GM12892 (cell line): ENCODE measurements at regions not wholly inside any gene's neighbourhood (a gene's known extent, or its start where the extent isn't known, plus 50 kb on each side); places are given as distances from the start of the nearest gene placed in this dataset.

Experiments
- DNase-seq: peaks from one replicate; pipeline ENCODE4 v3.0.0; 2011; ENCODE audit not compliant: insufficient read length
- FAIRE-seq: peaks from 2 replicates; lab custom pipeline; 2011; peaks lifted over from hg19 to GRCh38; lab: Jason Lieb, UNC
- POLR2A ChIP-seq: IDR thresholded peaks from 2 replicates; pipeline ENCODE4 v1.6.1; 2011; ENCODE audit warnings: low read depth, low read length, control low read depth
- POLR2AphosphoS5 ChIP-seq: IDR thresholded peaks from 2 replicates; pipeline ENCODE4 v1.6.1; 2011; ENCODE audit warnings: low read depth, low read length, control low read depth
- TAF1 ChIP-seq: IDR thresholded peaks from 2 replicates; pipeline ENCODE4 v1.6.1; 2011; ENCODE audit warnings: low read depth, mild to moderate bottlenecking, control low read depth, low read length, borderline replicate concordance

DNA sequence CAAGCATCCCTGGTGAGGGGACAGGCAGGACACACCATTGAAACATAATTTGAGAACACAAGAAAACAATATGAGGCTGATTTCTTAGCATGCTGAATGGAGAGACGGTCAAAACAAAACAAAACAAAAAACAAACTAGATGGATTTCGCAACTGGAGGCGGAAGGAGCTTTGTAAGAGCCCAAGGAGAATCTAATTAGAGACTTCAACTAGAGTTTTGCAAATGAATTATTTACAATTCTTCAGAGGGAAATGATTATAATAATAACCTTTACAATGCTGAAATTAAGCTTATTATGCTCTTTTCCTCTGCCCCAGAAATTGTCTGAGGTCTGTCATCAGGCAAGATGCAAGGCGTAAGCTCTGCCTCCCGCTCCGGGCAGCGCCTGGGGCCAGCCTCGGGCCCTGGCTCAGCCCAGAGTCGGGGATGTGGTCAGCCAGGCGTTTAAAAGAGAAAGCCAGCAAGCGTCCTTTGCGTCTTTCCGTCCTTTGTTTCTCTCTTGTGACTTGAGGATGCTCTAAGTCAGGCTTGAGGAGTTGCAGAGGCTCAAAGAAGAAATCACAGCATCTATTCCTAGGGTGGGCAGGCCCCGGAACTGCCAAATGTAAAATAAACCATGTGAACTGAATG lies 139.6 kb downstream of the TWIST2 start:
- no peak for DNase-seq
- no peak for FAIRE-seq
- TF ChIP-seq POLR2AphosphoS5 (no peak), POLR2A (no peak), TAF1 (no peak)

DNA sequence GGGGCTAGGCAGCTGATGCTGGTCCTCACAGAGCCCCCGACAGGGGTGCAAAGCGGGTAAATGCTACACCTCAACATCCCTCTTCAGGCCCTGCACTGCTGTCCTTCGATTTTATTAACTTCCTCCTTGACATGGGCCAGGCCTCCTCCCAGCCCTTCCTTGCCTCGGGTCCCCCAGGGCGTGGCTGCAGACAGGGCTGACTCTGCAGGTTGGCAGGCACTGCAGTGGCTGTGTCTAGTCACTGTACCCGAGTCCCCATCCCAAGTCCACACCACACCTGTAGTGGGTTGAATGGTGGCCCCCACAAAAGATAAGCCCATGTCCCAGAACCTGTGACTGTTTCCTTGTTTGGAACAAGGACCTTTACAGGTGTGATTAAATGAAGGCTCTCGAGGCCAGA lies 140.2 kb downstream of the TWIST2 start:
- DNase-seq (no peak), FAIRE-seq (no peak)
- TF ChIP-seq POLR2A (no peak), TAF1 (no peak), POLR2AphosphoS5 (no peak)

DNA sequence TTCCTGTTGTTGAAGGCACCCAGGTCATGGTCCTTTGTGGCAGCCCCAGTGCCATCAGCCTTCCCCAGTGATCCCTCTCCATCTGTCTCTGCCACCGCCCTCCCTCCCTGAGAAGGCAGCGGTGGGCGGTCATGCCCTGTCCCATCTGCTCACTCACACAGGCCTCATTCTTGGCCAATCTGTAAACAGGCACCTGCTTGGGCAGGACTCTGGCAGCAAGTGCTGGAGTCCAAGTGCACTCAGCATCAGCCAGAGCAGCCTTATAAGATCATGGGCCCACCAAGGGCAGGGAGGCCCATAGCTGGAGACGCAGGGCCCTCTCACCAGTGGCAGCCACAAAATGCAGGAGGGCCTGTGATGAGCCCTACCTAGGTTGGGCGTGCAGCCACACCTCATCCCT lies 140.9 kb downstream of the TWIST2 start:
- no peak for DNase-seq
- TF ChIP-seq POLR2A = no peak
- TF ChIP-seq TAF1 = no peak
- FAIRE-seq = no peak

DNA sequence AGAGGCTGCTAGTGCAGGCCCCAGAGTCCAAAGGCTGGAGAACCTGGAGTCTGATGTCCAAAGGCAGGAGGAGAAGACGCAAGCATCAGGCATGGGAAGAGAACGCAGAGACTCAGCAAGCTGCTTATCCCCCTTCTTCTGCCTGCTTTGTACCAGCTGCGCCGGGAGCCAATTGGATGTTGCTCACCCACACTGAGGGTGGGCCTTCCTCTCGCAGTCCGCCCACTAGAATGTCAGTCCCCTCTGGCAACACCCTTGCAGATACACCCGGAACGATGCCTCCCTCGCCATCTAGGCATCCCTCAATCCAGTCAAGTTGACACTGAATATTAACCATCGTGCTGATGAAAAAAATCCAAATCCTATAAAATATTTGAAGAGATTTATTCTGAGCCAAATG lies 141.6 kb downstream of the TWIST2 start:
- FAIRE-seq = no peak

DNA sequence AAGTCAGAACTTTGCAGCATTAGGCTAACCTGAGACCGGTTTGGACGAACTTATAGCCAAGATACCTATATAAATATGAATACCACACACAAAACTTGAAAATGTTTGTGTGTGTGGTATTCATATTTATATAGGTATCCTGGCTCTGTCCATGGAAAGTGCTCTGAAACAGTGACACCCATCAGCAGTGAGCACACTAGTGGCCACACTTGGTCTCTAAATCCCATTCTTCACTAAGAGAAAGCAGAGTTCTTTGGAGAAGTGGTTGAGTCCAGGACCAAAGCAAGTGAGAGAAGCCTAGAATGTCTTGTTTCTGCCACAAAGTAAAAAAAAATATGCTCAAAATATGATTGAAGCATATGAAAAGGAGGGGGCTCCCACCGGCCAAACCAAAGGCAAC lies 146.5 kb downstream of the TWIST2 start:
- DNase-seq = no peak
- FAIRE-seq = no peak
- TF ChIP-seq POLR2AphosphoS5 (no peak), POLR2A (no peak), TAF1 (no peak)

More for the DNA sequence above, 141.6 kb downstream of the TWIST2 start:
- no peak for TF ChIP-seq TAF1
- TF ChIP-seq POLR2AphosphoS5 = no peak
- TF ChIP-seq POLR2A = no peak
- no peak for DNase-seq

DNA sequence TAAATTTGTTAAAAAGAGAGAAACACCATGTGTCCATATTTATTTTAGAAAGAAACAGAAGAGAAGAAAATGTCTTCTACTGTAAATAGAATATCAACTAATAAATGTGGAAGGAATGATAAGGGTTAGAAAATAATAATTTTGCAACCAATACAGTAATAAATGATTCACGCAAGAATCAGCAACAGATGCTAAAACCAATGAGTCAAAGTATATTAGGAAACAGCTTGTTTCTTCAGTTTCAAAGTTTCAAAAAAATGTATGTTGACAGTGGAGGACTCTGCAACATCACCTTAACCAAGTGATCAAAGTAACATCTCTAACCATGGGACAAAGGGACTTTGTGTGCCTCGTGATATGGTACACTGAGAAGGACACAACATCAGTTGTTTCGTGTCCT lies 147.0 kb downstream of the TWIST2 start:
- FAIRE-seq (no peak), DNase-seq (no peak)
- TF ChIP-seq POLR2A (no peak), POLR2AphosphoS5 (no peak), TAF1 (no peak)

DNA sequence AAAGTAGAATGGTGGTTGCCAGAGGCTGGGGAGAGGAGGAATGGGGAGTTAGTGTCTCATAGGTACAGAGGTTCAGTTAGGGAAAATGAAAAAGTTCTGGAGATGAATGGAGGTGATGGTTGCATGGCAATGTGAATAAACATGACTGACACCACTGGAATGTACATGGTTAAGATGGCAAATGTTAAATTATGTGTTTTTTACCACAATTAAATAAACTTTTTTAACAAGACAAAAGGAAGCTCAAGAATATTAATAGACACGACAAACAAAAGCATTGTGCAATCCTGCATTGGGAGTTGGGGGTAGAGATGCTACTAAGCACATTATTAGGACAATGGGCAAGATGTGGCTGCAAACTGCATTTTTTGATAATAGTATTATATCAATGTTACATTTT lies 147.7 kb downstream of the TWIST2 start:
- TF ChIP-seq TAF1 (no peak), POLR2A (no peak), POLR2AphosphoS5 (no peak)
- FAIRE-seq = no peak
- no peak for DNase-seq

DNA sequence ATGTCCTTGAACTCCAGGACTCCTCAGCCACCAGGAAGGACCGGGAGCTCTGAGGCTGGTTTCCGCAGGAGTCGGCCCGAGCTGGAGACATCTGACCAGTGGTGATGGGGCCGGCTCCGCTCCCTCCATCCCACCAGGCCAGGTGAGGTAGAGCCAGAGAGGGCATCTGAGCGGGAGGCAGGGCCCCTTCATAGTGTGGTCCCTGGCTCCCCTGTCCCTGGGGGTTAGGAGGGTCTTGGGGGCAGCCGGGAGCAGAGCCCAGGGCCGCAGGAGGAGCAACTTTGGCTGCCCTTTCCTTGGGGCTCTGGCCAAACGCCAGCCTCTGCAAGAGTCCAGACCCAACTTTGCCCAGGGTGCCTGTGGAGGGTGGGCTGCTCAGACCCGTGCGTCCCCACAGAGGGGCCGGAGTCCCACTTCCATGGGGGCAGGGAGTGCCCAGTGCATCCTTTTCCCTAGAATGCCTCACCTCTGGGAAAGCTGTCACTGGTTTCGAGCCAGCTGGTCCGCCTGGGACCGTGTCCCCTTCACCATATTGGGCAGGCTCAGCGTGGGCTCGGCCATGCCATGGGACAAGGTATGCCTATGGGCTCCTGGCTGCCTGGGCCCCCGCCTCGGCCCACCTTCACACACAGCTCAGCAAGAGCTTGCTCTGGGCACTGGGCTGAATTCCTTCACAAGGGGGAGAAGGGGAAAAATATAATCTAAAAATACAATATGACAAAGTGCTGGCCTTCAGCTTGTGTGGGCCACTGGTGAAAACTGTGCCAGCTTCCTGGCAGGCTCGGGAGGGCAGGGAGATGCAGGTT lies 148.6 kb downstream of the TWIST2 start:
- DNase-seq = no peak
- FAIRE-seq = no peak
- TF ChIP-seq POLR2A (no peak), POLR2AphosphoS5 (no peak), TAF1 (no peak)

DNA sequence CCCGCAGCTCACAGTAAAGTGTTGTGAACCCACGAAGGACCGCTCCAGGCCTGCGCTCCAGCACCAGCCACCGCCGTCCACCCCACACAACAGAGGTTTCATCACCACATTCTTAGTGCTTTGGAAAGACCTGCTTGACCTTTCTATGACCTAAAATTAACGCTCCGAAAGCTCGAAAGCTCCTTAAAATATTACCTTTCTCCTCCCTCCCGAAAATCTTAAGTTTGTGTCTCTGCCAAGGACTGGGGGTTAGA lies 149.2 kb downstream of the TWIST2 start:
- FAIRE-seq (no peak), DNase-seq (no peak)
- TF ChIP-seq POLR2AphosphoS5 (no peak), TAF1 (no peak), POLR2A (no peak)

DNA sequence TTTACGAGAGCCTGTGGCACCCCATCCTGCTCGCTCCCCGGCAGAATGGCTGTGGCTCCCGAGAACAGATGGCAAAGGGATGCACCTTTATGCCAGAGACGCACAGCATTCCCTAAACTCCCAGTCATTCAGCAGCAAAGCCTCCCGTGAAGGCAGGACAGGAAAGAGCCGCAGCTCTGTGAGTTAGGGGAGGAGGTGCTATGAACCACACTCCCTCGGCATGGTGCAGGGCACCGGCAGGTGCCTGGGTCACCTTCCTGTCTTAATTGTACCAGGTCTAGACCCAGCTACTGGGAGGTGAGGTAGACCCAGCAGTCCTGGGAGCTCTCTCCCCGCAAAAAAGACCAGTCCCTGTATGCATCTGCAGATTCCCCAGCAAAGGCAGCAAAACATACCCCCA lies 149.8 kb downstream of the TWIST2 start:
- TF ChIP-seq POLR2A (no peak), POLR2AphosphoS5 (no peak)
- DNase-seq = no peak
- no peak for FAIRE-seq
